ENCODE measurements at regions not wholly inside any gene's neighbourhood (a gene's known extent, or its start where the extent isn't known, plus 50 kb on each side); places are given as distances from the start of the nearest gene placed in this dataset.
"Not testable (repeated sequence)": the region's sequence is repeated elsewhere in the genome, so short reads cannot be mapped to it uniquely, and the experiment has no call there.

DNA sequence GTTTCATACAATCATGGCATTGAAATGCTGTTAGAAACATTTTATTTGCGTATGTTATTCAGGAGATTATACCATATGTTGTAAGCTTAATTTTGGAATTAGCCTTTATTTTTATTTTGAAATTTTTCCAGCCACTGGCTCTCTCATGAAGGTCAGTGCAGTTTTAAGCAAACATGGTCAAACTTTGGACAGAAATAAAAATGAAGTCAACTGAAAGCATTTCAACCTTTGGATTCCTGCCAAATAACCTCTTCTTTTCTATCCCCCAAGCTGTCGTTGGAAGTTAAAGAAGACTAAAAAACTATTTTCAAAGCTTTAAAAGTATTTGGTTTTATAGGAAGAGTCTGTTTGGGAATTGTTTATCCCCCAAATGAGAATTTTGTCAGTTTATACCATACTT, 846.6 kb downstream of the MCTP2 start:
- DNase-seq (ENCODE audit: low read depth): no peak

DNA sequence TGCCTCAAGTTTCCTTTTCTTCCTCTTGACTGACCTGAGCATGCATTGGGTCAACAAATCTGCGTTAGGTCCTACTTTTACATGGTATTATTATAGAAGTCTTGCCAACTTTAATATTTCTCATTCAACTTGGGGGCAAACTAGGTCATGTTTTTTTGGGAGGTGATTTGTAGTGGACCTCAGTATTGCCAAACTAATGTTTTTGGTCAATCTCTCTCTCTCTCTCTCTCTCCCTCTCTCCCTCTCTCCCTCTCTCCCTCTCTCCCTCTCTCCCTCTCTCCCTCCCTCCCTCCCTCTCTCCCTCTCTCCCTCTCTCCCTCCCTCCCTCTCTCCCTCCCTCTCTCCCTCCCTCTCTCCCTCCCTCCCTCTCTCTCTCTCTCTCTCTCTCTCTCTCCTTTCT, 848.9 kb downstream of the MCTP2 start:
- DNase-seq (ENCODE audit: low read depth): not testable (repeated sequence)

DNA sequence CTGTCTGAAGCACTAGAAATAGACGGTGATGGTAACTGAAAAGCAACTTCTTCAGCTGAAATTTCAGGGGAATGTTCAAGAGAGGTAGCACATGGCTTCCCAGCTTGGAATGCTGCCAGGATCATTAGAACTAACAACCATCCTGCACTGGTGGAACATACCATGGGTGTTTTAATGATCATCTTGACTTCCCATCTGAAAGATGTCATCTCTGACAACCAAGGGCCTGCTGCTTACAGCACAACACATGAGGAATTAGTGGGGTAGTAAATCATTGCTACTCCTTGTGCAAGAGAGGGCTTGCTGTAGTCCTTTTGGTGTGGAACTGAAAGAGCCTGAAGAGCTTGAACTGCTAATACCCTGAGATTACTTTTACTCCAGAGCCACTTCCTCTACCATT, 853.7 kb downstream of the MCTP2 start:
- no peak for DNase-seq (ENCODE audit: low read depth)

DNA sequence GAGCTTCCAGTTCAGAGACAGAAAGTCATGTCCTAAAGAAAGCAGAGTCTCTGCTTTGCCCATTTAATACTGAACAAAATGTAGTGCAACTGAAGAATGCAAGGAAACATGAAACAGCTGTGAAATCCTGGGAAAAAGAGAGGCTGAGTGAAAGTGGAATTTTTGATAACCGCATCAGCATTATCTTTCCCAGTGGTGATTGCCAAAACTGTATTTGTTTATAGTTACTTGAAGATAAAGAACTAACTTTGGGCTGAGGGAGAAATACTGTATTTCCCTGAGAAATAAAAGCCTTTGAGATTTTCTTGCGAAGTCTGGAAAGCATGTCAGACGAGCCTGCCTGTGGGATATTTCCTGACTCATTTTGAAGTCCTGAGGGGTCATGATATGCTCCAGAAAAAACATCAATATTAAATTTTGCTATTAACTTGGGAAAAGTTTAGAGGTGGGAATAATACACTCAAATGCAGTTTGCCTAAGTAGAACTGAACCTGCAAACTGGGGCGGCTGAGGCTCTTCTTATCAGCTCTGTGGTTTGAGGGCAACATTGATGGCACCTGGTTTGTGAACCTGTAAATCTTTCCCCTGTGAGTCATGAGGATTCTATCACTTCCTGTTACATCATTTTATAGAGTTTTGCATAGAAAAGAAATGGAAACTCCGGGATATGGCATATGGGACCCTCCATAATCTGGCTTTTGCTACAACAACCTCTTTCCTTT, 855.3 kb downstream of the MCTP2 start:
- DNase-seq (ENCODE audit: low read depth): peak; percentile 20

DNA sequence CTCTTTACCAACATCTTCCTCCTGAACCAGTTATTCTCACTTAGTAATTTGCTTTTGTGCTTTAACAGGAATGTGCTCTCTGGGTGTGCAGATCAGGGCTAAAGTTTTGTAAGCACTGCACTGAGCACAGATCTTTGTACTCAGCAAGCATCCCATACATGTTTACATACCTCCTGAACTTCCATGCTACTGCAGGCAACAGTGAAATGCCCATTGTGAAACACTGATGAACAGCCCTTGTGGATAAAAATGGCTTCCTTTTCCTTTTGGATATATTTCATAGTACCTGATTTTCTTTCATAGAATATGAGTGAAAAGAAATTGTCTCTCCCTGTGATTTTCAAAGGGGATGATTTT, 855.9 kb downstream of the MCTP2 start:
- no peak for DNase-seq (ENCODE audit: low read depth)

DNA sequence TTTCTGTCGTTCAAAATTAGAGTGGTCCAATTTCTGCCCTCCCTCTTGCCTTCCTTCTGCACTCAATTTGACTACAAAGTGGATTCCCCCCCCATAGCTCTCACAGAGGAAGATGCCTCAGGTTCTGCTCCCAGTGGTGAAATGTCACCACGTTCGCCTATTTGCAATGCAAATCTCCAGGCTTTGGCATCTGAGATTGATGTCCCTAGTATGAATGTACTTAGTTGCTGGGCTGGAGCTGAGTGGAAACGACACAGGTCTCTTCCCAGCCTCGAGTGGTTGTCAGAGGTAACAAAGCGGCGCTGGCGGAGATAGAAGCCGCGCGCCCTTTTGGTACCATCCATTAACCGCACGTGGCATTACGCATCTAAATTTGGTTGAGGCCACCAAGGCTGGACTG, 860.1 kb downstream of the MCTP2 start:
- no peak for DNase-seq (ENCODE audit: low read depth)

DNA sequence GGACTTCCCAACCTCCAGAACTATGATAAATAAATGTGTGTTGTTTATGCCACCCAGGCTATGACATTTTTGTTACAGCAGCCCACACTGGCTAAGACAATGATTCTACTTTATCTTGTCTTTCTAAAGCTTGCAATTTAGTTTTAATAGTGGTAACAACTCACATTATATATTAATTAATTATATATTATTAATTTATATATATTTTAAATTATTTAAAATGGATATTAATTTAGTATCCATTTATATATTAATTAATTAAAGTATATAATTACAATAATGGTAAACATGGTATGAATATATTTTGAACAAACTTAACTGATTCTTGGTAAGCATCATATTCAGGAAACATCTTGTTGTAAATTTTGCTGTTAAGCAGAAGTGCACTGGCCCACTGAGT, 863.9 kb downstream of the MCTP2 start:
- DNase-seq (ENCODE audit: low read depth): no peak

DNA sequence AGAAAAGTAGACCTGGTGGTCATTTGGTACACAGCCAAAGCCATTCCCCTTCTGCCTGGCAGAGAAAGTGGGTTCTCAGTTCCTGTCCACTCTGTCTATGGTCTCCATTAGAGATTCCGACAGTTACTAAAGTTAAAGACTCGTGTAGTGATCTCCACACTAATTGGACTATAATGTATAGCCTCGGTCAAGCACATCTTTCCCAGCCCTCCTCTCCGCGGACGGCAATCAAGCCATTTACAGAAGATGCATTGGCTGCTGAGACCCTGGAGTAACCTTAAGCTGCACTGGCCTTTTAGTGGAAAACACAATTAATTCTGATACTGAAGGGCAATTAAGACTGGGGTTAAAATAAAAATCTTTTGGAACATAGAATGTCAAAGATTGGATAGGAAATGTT, 865.3 kb downstream of the MCTP2 start:
- no peak for DNase-seq (ENCODE audit: low read depth)

DNA sequence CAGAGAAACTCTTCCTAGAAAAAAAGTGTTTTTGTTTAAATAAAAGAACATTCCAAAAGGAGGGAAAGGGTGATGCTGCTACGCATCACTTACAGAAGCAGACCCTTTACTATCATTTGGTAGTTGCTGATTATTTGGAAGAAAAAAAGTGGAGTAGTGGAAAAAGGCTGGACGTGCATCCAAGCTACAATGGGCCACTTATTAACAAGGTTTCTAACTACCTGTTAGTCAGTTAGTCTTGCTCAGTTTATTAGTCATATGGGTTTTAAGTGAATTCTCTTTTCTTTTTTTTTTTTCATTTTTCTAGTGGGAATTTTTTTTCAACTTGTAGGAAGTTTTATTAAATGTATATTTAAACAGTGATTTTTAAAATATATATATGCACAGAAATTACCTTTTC, 866.0 kb downstream of the MCTP2 start:
- no peak for DNase-seq (ENCODE audit: low read depth)

DNA sequence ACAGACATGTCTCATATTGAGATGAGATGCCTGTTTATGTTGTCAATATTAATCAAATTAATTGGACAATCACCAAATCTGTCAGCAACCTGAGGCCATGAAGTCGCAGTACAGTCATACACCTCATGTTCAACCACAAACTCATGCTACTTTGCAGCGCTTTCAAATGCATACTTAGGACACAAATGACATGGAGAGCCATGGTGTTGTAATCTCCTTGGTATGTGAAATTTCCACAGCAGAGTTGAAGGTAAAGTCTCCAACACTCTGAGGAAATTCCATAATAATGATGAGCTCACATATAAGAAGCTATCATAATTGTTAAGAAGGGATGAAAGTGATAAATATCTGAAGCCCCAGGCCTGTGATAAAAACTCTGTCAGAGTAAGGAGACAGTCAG, 873.9 kb downstream of the MCTP2 start:
- peak; percentile 58 for DNase-seq (ENCODE audit: low read depth)

DNA sequence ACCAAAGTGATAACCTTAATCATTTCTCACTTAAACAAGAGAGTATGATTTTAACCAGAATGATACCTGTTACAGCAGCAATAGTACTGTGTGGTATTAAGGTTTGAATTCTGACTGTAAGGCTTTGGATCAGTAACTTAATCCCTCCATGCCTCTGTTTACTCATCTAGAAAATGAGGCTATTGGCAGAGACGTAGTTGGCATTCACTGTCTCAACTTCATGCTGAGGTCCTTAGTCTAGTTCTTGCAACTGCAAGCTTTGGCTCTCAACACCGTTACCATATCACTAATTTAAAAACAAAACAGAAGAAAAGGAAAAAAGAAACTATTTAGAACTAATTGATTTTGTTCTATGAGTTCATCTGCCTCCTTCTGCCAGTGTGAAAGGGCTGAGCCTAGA, 875.4 kb downstream of the MCTP2 start:
- DNase-seq (ENCODE audit: low read depth): no peak

DNA sequence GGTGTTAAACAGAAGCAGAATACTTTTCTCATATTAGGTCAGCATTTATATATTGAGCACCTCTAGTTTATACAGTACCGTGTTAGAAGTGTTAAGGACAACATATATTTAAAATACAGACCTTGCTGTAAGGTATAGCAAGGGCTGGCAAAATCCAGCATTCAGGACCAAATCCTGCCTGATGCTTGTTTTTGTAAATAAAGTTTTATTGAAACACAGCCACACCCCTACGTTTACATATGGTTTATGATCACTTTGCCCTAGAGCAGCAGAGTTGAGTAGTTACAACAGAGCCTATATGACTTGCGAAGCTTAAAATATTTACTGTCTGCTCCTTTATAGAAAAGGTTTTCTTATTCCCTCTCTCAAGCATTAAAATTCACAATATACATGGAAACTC, 877.3 kb downstream of the MCTP2 start:
- DNase-seq (ENCODE audit: low read depth): no peak

DNA sequence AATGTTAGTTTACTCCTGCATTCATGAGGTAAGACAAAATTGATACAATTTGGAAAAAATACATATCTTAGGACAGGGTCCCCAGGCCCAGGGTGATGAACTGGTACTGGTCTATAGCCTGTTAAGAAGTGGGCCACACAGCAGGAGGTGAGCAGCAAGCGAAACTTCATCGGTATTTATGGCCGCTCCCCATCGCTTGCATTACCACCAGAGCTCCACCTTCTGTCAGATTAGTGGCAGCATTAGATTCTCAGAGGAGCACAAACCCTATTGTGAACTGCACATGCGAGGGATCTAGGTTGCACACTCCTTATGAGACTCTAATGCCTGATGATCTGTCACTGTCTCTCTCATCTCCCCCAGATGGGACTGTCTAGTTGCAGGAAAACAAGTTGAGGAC, 880.6 kb downstream of the MCTP2 start:
- no peak for DNase-seq (ENCODE audit: low read depth)

DNA sequence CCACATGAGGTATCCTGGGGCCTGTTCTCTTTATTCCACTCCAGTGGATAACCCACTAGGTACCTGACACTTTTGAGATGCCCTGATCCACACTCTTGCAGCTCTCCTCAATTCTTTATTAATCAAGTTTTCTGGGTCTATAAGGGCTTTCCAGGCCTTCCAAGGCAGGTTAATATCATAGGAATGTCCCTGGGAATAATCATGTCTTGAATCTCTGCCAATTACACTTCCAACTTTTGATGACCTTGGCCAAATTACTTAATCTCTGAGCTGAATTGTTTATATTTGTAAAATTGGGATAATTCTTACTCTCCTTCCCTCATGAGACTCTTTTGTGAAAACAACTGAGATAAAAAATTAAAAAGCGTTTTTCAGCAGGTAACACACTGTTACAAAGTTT, 881.7 kb downstream of the MCTP2 start:
- no peak for DNase-seq (ENCODE audit: low read depth)

DNA sequence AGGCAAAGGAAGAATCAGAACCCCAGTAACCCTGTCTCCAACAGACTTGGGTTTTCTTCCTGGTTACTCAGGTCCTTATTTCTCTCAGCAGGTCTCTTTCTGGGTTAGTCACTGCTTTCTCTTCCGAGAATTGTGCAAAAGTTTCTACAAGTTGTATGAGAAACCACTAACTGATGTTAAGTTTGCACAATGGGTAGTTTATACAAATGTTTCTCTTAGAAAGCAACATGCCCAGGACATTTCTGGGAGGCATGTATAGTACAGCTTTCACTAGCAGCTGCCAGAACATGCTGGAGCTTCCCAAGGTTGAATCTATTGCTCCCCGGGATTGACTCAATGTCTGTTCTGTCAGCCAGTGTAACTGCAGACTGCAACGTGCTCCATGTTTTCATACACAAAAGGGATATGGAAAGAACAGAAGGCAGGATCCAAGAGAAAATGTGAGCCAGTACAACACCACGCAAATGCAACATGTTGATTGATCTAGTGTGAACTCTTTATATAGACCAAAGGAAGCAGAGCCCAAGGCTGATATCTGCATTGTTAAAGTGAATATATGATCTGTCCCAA, 887.8 kb downstream of the MCTP2 start:
- no peak for DNase-seq (ENCODE audit: low read depth)

DNA sequence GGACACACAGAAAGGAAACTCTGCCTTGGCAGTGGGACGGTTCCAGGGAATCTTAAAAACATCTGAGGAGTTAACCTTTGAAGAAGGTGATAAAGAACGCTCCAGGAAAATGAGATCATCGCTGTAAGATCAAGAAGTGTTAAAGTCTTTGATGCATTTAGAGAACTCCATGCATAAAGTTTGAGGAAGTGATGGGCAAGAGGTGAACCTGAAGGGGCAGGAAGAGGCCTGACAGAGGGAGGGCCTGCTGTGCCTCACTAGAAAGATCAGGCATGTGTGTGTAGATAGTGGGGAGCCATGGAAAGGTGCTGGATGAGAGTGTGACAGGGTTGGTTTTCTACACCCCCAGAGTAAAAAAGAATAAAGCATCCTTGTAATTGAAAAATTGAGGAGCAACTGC, 889.2 kb downstream of the MCTP2 start:
- no peak for DNase-seq (ENCODE audit: low read depth)

DNA sequence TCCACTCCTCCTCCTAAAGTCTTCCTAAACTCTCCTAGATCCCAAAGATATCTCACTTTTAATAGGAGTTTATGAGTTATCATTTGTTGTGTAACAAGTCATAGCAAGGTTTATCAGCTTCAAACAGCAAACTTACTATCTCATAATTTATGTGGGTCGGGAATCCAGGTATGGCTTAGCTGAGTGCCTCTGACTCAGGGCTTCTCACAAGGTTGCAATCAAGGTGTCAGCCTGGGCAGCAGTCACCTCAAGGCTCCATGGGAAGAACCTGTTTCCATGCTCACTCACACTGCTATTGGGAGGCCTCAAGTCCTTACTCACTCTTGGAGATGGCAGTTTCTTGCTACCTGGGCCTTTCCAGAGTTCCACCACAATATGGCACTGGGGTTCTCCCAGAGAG, 889.8 kb downstream of the MCTP2 start:
- no peak for DNase-seq (ENCODE audit: low read depth)

DNA sequence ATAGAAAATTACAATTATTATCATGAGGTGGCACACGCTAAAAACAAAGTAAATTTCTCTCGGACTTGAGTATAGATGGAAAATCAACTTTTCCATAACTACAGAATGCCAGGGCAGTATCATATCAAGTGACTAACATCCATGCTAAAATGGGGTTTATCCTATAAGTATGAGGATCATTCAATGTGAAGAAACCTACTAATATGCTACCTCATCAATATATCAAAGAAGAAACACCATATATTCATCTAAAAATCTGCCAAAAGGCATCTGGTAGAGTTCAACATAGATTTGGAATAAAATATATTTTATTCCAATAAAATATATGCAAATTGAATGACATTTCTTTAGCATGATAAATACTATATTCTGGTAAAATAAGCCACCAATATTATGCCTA, 894.4 kb downstream of the MCTP2 start:
- no peak for DNase-seq (ENCODE audit: low read depth)

DNA sequence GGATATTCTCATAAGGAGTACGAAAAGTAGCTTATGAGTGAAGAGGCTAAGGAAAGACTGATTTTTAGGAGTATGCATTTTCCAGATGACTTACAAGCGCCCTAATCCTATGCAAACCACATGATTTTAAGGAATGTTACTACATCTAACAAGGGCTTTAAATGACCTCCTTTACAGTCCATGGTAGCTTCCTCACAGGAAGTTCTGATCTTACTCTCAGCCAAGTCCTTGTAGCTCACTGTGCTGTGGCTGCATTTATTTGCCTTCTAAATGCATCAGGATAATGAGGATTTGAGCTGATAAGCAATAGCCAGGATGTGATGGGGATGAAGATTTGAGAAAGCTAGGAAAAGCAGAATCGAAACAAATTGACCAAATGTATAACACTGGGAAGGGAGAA, 896.0 kb downstream of the MCTP2 start:
- DNase-seq (ENCODE audit: low read depth): no peak

DNA sequence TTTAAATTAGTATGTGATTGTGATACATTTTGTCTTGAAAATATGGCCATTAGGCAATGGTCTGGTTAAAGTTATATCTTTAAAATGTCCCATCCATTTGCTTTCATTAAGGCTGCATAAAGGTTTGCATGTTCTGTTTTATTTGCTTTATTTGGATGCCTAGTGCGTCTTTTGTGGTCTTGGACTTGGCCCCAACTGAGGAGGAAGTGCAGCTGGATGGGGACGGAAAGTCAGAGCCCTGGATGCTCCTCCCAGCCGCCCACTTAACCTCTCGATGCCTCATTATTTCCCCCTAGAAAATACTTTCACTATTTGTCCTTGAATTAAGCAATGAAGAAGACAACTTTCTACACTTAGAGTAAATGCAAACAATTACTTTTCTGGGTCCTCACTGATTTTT, 898.2 kb downstream of the MCTP2 start:
- DNase-seq (ENCODE audit: low read depth): no peak

DNA sequence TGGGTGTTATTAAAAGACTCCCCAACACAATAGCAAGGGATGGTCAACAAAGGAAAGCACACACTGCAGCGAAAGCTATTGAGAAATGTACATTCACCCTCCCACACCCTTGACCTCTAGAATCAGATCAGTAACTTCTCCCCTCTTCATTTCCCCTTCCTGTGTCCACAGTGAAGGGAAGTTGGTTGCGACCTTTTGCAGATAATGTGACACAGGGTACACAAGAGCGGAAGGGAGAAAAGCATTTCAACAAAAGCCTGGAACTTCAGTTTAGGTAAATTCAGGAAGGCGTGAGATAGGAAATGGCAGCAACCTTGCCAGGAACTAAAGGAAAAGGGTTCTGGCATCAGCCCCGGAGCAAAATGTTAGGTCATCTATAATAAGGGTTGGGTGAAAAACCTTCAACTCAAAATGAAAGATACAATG, 899.8 kb downstream of the MCTP2 start:
- DNase-seq (ENCODE audit: low read depth): no peak

DNA sequence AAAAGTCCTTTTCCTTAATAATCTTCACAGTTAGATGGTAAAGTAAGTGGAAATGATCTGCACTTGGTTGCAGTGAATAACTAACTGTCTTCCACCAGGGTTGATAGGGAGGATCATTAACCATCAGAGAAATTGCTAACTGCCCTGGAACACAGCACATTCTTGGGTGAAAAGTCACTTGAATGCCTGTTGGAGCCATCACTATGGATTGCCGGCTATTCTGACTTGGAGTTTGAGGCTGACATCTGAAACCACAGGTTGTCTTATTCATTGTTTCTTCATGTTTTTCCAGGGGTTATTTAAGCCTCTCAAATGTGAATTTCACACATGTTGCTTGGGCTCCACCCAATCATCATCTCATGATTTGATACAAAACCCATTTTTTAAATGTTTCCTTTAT, 901.4 kb downstream of the MCTP2 start:
- peak; percentile 78 for DNase-seq (ENCODE audit: low read depth)

DNA sequence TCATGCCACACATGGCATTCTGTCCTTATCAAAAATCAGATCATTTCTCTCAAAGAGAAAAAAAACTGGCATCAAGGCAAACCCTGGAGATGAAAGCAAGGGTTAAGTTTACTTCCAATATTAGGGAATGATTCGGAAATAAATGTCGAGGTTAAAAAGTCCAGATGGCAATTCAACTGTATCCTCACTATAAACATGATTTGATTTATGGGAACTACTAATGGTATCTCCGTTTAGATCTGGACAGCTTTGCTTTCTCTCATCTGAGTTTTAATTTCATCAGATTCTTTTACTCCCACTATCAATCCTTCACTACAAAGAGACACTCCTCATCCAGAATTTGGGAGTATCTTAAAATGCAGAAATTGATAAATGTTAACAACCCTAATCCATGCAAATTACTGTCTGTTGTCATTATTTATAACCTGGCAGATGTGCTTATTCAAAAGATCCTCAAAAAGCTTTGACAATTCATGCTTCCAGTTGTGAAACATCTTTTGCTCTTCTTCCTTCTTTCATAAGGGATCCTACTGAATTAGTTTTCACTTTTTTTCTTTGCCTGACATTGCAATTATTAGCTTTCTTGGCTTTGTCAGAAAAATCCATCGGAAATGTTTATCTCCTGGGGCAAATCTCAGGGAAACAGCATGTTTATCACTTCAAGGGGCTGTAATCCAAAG, 903.2 kb downstream of the MCTP2 start:
- no peak for DNase-seq (ENCODE audit: low read depth)
